ENCODE measurements at regions not wholly inside any gene's neighbourhood (a gene's known extent, or its start where the extent isn't known, plus 50 kb on each side); places are given as distances from the start of the nearest gene placed in this dataset.
"Not testable (repeated sequence)": the region's sequence is repeated elsewhere in the genome, so short reads cannot be mapped to it uniquely, and the experiment has no call there.

- no peak overlapping the region for H3K4me3 ChIP-seq (IDR thresholded peaks at IDR 0.05; ENCODE audit: insufficient read depth, low read depth, low read length)
- no peaks in the 10 kb centered on the region for H3K4me1 ChIP-seq (ENCODE audit: low read depth, poor library complexity, severe bottlenecking)
- no peaks in the 10 kb centered on the region for H3K79me2 ChIP-seq (ENCODE audit: insufficient read depth, low read depth)
- no peak overlapping the region for H2AFZ ChIP-seq (ENCODE audit: low read depth)
- no peak for TF ChIP-seq CTCF (conservative IDR thresholded peaks at IDR 0.05; ENCODE audit: low read depth, low read length)
- H3K4me2 ChIP-seq: no peak overlapping the region
- H3K27me3 ChIP-seq (ENCODE audit: insufficient read depth, low read depth): no peaks in the 10 kb centered on the region
- H3K9ac ChIP-seq: no peak overlapping the region
- no peak overlapping the region for H3K27ac ChIP-seq
- H4K20me1 ChIP-seq (ENCODE audit: insufficient read depth): no peaks in the 10 kb centered on the region
- H3K36me3 ChIP-seq (ENCODE audit: insufficient read depth): no peaks in the 10 kb centered on the region
Observed at GRCh38 chr6:88428068-88428467, 261.9 kb upstream of the CNR1 start.

- Histone ChIP-seq H3K79me2 (ENCODE audit: insufficient read depth, low read depth) (no peaks in the 10 kb centered on the region), H3K4me3 (IDR thresholded peaks at IDR 0.05; ENCODE audit: insufficient read depth, low read depth, low read length) (no peak overlapping the region), H3K36me3 (ENCODE audit: insufficient read depth) (no peaks in the 10 kb centered on the region), H3K27ac (no peak overlapping the region), H4K20me1 (ENCODE audit: insufficient read depth) (no peaks in the 10 kb centered on the region), H3K27me3 (ENCODE audit: insufficient read depth, low read depth) (no peaks in the 10 kb centered on the region), H2AFZ (ENCODE audit: low read depth) (no peak overlapping the region), H3K4me1 (ENCODE audit: low read depth, poor library complexity, severe bottlenecking) (no peaks in the 10 kb centered on the region), H3K9ac (no peak overlapping the region), H3K4me2 (no peak overlapping the region)
- no peak for TF ChIP-seq CTCF (conservative IDR thresholded peaks at IDR 0.05; ENCODE audit: low read depth, low read length)
Observed at GRCh38 chr6:88426005-88426404, 259.9 kb upstream of the CNR1 start.

DNA sequence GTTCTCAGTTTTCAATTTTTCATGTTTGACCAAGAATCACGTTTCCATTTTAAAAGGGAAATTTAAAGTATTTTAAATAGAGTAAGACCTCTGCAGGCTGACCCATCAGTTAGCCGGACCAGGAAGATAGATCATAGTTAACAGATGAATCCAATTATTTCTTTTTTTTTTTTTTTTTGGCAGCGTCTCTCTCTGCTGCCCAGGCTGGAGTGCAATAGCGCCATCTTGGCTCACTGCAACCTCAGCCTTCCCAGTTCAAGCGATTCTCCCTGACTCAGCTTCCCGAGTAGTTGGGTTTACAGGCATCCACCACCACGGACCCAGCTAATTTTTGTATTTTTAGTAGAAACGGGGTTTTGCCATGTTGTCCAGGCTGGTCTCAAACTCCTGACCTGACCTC is 256.7 kb upstream of the CNR1 start:
- H3K4me1 ChIP-seq (ENCODE audit: low read depth, poor library complexity, severe bottlenecking): no peaks in the 10 kb centered on the region
- no peaks in the 10 kb centered on the region for H4K20me1 ChIP-seq (ENCODE audit: insufficient read depth)
- H3K27ac ChIP-seq: no peak overlapping the region
- H3K36me3 ChIP-seq (ENCODE audit: insufficient read depth): no peaks in the 10 kb centered on the region
- no peak for TF ChIP-seq CTCF (conservative IDR thresholded peaks at IDR 0.05; ENCODE audit: low read depth, low read length)
- no peaks in the 10 kb centered on the region for H3K79me2 ChIP-seq (ENCODE audit: insufficient read depth, low read depth)
- no peak overlapping the region for H3K9ac ChIP-seq
- H3K4me2 ChIP-seq: no peak overlapping the region
- H3K4me3 ChIP-seq (IDR thresholded peaks at IDR 0.05; ENCODE audit: insufficient read depth, low read depth, low read length): no peak overlapping the region
- H3K27me3 ChIP-seq (ENCODE audit: insufficient read depth, low read depth): no peaks in the 10 kb centered on the region
- H2AFZ ChIP-seq (ENCODE audit: low read depth): no peak overlapping the region

- not testable (repeated sequence) for H3K36me3 ChIP-seq (ENCODE audit: insufficient read depth); H3K4me1 ChIP-seq (ENCODE audit: low read depth, poor library complexity, severe bottlenecking); H3K4me2 ChIP-seq; H3K4me3 ChIP-seq (IDR thresholded peaks at IDR 0.05; ENCODE audit: insufficient read depth, low read depth, low read length); H3K79me2 ChIP-seq (ENCODE audit: insufficient read depth, low read depth); H2AFZ ChIP-seq (ENCODE audit: low read depth); H3K27me3 ChIP-seq (ENCODE audit: insufficient read depth, low read depth); H4K20me1 ChIP-seq (ENCODE audit: insufficient read depth); H3K27ac ChIP-seq; H3K9ac ChIP-seq
Observed at GRCh38 chr6:88420967-88421488, 254.9 kb upstream of the CNR1 start.

DNA sequence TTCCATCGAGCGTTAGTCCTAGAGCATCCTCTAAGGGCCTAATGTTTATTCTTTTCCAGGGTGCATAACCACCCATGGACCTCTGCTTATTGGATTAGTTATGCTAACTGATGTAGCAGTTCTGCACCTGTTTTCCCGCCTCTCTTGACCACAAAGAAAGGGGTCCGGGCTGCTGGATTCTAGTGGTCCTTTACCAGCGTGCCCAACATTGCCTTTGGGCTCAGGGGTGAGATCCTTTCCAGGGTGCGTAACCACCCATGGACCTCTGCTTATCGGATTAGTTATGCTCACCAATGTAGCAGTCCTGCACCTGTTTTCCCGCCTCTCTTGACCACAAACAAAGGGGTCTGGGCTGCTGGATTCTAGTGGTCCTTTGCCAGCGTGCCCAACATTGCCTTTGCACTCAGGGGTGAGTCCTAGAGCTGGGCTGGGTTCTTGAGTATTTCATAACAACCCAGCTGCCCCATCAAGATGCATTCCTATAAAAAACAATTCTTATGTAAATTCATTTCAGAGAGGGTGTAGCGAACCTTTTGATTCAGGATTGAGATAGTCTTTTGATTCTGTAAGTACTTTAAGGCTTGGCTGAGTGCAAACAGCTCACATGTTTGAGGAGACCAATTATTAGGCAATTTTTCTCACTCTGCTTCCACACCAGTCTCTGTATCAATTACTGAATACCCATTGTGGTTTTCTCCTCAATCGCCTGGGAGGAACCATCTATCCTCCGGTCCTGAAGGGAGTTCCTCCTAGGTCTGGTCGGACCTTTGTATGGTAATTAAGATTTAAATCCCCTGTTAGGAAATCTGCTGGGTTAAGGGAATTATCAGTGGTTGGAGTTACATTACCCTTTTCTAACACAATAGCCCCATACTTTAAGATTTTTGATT is 253.0 kb upstream of the CNR1 start:
- not testable (repeated sequence) for H3K9ac ChIP-seq; H3K79me2 ChIP-seq (ENCODE audit: insufficient read depth, low read depth); H3K4me1 ChIP-seq (ENCODE audit: low read depth, poor library complexity, severe bottlenecking); H3K27me3 ChIP-seq (ENCODE audit: insufficient read depth, low read depth); H3K27ac ChIP-seq; H3K36me3 ChIP-seq (ENCODE audit: insufficient read depth); H4K20me1 ChIP-seq (ENCODE audit: insufficient read depth); H3K4me3 ChIP-seq (IDR thresholded peaks at IDR 0.05; ENCODE audit: insufficient read depth, low read depth, low read length); H3K4me2 ChIP-seq; H2AFZ ChIP-seq (ENCODE audit: low read depth)

DNA sequence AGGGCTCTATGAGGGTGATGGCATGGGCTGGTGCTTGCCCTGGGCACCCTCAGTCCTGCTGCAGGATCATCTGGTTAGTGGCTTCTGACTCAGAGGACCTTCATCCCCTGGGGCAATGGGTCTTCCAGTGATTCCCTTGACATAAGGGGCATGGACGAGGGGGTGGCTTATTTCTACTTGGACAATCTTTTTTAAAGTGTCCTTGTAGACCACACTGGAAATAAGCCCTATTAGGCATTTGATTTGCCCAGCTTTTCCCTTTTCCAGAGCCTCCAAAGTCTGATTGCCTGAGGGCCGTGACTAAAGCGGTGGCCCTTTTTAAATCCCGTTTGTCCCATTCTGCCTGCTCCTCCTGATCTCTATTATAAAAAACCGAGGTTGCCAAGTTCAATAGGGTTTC is 251.2 kb upstream of the CNR1 start:
- not testable (repeated sequence) for H3K27ac ChIP-seq; H3K79me2 ChIP-seq (ENCODE audit: insufficient read depth, low read depth); H3K4me2 ChIP-seq; H2AFZ ChIP-seq (ENCODE audit: low read depth); H3K4me1 ChIP-seq (ENCODE audit: low read depth, poor library complexity, severe bottlenecking); H3K36me3 ChIP-seq (ENCODE audit: insufficient read depth); H3K9ac ChIP-seq; H3K27me3 ChIP-seq (ENCODE audit: insufficient read depth, low read depth); H4K20me1 ChIP-seq (ENCODE audit: insufficient read depth); H3K4me3 ChIP-seq (IDR thresholded peaks at IDR 0.05; ENCODE audit: insufficient read depth, low read depth, low read length)

All from KMS-11 (cell line).